GM21367 (cell line): ENCODE measurements at regions not wholly inside any gene's neighbourhood (a gene's known extent, or its start where the extent isn't known, plus 50 kb on each side); places are given as distances from the start of the nearest gene placed in this dataset.

Experiments used
- ATAC-seq: cut with Tn5 transposase; IDR thresholded peaks from one replicate; pipeline ENCODE4 v1.9.1; 2021; ENCODE audit not compliant: unreplicated experiment

DNA sequence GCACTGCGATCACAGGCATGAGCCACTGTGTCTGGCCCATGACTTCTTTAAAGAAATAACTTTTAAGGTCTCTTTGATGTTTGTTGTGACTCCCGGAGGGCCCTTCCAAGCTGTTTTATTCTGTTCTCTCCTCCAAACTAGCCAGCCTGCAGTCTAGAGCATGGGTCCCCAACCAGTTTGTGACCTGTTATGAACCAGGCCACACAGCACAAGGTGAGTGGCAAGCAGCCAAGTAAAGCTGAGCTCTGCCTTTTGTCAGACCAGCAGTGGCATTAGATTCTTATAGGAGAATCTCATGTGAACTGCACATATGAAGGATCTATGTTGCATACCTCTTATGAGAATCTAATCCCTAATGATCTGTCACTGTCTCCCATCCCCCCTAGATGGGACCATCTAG, 223.9 kb upstream of the RGPD4 start:
- ATAC-seq = no peak

GRCh38 chr2:107607054-107607453, 219.6 kb upstream of the RGPD4 start:
- ATAC-seq = no peak

DNA sequence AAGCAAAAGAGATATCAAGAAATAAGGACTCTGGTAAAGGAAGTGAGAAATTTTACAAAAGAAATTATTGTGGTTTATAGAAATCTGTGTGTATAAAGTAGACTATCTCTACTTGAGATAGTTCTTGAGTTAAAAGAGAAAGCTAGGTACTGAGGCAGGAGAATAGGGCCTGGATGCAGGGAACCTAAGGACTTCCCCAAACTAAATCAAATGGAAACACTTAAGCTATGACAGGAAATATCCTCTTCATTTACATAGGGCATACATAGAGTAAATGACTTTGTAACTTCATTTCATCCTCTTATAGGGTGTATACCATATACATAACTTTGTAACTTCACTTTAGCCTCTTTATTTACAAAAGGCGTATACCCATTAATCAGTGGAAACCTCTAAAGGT, 219.2 kb upstream of the RGPD4 start:
- ATAC-seq = no peak

DNA sequence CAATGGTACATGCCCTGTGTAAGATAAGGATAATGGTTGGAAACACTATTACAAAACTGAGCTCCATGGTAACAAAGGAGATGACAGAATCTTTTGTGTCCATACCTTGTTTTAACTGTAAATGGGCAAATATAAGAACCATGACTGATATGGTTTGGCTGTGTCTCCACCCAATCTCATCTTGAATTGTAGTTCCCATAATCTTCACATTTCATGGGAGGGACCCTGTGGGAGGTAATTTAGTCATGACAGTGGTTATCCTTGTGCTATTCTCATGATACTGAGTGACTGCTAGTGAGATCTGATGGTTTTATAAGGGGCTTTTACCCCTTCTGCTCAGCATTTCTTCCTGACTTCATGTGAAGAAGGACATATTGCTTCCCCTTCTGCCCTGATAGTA, 211.7 kb upstream of the RGPD4 start:
- no peak for ATAC-seq

DNA sequence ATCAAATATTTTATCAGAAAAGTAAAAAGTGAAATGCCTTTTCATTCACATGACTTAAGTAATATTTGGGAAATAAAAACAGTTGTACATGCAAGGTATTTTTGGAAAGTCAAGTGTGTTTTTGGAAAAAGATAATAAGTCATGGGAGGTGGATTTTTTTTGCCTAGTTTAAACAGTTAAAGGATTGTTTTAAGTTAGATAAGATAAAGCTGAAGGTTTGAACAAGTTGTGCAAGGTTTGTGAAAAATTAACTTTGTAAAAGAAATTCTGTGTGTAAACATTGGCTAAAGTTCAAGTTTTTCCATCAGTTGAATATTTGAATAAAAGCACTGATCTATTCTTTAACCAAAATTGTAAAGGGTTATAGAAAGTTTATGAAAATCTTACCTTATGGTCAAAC, 207.9 kb upstream of the RGPD4 start:
- no peak for ATAC-seq

DNA sequence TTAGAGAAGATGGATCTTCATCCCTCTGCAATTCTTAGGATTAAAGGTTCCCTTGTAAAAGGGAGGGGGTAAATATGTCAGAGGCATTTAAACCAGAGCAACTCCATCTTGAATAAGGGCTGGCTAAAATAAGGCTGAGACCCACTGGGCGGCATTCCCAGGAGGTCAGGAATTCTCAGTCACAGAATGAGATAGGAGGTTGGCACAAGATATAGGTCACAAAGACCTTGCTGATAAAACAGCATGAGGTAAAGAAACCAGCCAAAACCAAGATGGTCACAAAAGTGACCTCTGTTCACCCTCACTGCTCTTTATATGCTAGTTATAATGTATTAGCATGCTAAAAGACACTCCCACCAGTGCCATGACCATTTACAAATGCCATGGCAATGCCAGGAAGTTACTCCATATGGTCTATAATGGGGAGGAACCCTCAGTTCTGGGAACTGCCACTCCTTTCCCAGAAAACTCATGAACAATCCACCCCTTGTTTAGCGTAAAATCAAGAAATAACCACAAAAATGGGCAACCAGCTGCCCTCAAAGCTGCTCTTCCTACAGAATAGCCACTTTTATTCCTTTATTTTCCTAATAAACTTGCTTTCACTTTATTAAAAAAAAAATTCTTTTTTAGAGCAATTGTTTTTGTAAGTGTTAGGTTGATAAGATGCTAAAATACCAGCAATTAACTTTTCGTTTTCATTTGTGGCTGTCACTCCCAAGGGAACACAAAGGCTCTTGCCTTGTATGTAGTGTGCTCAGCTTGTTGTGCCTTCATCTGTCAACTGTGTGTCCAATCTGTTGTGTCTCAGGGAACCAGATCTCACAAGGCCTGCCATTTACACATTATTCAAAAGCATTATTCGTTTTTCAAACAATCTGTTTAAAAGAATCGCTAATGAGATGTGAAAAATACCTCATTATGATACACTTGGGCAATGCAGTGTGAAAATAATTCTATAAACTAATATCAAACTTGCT, 205.2 kb upstream of the RGPD4 start:
- no peak for ATAC-seq

DNA sequence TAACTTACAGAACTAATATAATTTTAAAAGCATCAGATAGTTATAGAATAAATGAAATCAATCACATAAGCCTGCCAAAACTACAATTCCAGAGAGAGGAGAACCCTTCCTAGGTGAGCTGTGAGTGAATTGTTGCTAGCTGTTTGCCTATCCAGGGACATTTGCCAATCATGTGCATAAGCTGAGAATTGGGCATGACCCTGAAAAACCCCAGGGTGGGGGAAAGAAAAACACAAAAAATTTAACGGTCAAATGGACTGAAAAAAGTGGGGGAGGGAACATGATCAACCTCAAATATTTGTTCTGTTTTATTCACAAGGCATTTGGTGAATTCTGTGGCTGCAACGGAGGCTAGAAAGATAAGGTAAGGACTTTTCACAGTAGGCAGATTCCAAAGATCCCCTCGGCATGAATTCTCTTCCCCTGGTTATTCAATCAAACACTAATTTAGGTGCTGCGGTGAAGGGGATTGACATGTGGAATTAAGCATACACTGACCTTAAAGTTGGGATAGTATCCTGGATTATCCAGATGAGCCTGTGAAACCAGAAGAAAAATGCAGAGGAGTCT, 203.9 kb upstream of the RGPD4 start:
- ATAC-seq = no peak

DNA sequence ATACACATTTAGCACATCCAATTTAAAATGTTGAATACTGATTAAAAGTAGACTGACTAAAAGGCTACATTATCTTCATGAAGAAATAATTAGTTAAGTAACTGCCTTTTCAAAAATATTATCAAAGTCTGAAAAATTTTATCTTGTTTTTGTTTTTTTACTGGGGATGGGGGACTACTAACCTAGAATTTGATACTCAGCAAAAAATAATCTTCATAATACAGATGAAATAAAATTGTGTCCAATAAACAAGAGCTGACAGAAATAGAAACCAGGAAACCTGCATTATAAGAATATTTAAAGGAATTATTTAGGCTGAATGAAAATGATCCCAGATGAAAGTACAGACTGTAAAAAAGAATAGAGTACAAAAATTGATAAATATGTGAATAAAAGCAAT, 200.7 kb upstream of the RGPD4 start:
- ATAC-seq = no peak

- ATAC-seq = no peak
Measured at GRCh38 chr2:107627164-107627563, 199.5 kb upstream of the RGPD4 start.

GRCh38 chr2:107627926-107628325, 198.8 kb upstream of the RGPD4 start:
- ATAC-seq = no peak

DNA sequence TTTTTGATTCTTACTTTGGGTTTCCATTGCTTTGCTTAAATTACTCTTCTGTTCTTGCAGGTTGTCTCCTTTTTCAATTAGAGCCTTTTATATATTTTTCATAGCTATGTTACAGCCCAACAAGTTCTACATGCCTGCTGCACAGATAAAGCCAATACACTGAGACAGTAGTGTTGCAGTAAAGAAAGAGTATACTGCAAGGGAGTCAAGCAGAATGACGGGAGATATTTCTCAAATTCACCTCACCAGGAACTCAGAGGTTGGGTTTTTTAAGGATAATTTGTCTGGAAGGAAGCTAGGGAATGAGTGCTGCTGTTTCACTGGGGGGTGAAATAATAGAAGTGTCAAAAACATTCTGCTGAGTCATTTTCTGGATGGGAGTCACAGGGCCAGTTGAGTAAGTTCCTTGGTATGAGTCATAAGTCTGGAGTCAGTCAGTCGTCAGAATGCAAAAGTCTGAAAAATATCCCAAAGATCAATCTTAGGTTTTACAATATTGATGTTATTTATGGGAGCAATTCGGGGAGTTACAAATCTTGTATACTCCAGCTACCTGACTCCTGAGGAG, 193.0 kb upstream of the RGPD4 start:
- no peak for ATAC-seq

DNA sequence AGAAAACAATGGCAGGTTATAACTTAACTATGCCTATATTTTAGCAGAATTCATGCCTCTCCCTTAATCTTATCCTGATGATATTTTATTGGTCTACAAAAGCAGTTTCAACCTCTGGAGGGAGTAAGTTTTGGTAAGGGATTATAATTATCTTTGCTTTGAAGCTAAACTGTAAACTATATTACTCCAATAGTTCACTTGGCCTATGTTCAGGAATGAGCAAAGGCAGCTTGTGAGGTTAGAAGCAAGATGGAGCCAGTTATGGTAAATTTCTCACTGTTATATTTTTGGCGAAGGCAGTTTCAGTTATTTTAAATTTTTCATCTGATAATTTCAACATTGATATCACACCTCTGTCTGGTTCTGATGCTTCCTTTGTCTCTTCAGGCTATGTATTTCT, 192.5 kb upstream of the RGPD4 start:
- ATAC-seq = no peak

GRCh38 chr2:107635883-107636282, 190.8 kb upstream of the RGPD4 start:
- no peak for ATAC-seq

GRCh38 chr2:107645586-107645985, 181.1 kb upstream of the RGPD4 start:
- no peak for ATAC-seq

GRCh38 chr2:107648781-107649404, 177.8 kb upstream of the RGPD4 start:
- no peak for ATAC-seq

DNA sequence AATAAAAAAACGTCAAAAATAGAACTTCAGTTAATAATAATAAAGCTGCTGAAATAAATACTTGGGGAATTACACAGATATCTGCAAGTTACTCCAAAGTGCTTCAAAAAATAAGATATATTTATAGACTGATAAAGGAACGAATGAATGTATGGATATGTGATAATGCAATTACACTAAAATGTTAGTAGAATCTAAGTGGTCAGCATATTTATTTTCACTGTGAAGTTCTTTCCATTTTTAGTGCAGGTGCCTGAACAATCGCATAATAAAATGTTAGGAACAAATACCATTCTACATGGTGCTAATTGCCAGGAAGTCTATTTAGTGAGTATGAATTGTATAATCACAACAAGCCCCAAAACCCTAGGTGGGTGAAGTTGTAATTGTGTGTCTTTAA, 169.6 kb upstream of the RGPD4 start:
- no peak for ATAC-seq

GRCh38 chr2:107663632-107664031, 163.1 kb upstream of the RGPD4 start:
- no peak for ATAC-seq

- ATAC-seq = no peak
Measured at GRCh38 chr2:107669335-107669734, 157.4 kb upstream of the RGPD4 start.

DNA sequence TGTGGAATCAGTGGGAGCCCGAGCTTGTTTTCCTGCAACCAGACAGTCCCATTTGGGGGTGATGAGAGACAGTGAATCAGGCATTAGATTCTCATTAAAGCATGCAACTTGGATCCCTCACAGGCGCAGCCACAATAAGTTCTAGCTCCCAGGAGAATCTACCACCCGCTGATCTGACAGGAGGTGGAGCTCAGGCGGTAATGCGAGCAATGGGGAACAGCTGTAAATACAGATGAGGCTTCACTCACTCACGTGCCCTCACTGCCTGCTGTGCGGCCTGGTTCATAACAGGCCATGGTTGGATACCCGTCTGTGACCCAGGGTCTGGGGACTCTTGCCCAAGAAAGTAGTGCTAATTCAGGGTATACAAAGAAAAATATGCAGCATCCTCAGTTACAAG, 144.8 kb upstream of the RGPD4 start:
- no peak for ATAC-seq

- ATAC-seq = no peak
Measured at GRCh38 chr2:107684421-107684820, 142.3 kb upstream of the RGPD4 start.

DNA sequence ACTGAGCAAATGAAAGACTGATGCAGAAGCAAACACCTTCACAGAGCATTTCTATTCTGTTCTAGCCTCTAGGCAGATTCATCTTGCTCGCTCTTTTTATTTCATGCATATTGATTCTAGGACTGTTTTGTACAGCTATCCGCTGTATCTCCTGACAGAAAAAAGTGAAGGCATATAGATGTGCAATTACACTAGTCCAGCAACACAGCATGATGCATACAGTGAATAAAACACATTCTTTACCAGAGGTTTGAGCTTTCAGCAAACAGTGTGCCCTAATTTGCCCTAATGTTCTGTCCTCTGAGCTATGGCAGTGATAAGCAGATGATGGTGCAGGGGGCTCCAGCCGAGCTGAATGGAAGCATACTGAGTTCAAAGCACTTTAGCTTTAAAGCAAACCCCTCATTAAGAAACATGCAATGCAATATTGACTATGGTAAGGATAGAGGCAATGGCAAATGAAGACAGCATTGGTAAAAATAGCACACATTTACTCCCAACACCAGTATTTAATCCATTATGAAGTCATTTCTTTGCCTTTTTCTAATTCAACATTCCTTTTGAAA, 141.2 kb upstream of the RGPD4 start:
- ATAC-seq = no peak
